Upper lobe of left lung (tissue), 6 donors: ENCODE measurements at regions not wholly inside any gene's neighbourhood (a gene's known extent, or its start where the extent isn't known, plus 50 kb on each side); places are given as distances from the start of the nearest gene placed in this dataset.

Experiments
- ATAC-seq, 2 donors: fragments of 200-7000 bp; cut with Tn5 transposase; one replicate each; pipeline ENCODE4 v1.9.1; 2022; ENCODE audit warnings: mild to moderate bottlenecking in 2 of 2, moderate library complexity in 2 of 2; ENCODE audit not compliant: low FRiP score in 2 of 2
- DNase-seq, 2 donors: peaks; one replicate each; pipeline ENCODE4 v3.0.0-alpha.2; 2019 to 2020
- H3K27ac ChIP-seq, 4 donors: fragments of 200-600 bp; sonication (generic); one replicate each; pipeline ENCODE4 v1.5.1; 2016 to 2019
- H3K27me3 ChIP-seq, 4 donors: fragments of 200-600 bp; sonication (generic); one replicate each; pipeline ENCODE4 v1.5.1; 2017 to 2019
- H3K36me3 ChIP-seq, 4 donors: fragments of 200-600 bp; sonication (generic); one replicate each; pipeline ENCODE4 v1.5.1; 2016 to 2019
- H3K4me1 ChIP-seq, 4 donors: fragments of 200-600 bp; sonication (generic); one replicate each; pipeline ENCODE4 v1.5.1; 2018 to 2019
- H3K4me3 ChIP-seq, 4 donors: fragments of 200-600 bp; sonication (generic); one replicate each; pipeline ENCODE4 v1.5.1; 2017 to 2019; ENCODE audit warnings: mild to moderate bottlenecking in 2 of 4, moderate library complexity in 1 of 4
- H3K9me3 ChIP-seq, 4 donors: fragments of 200-600 bp; sonication (generic); one replicate each; pipeline ENCODE4 v1.5.1; 2018 to 2019
- CTCF ChIP-seq, 6 experiments: fragments of 450-650 bp in 4 of 6; fragments of 200-600 bp in 2 of 6; sonication (generic) in 2 of 6; IDR thresholded peaks; one replicate each; pipeline ENCODE4 v1.5.1; 2016 to 2019; ENCODE audit warnings: antibody characterized with exemption in 6 of 6
- EP300 ChIP-seq, 4 donors: sonication (generic); formaldehyde crosslinking; IDR thresholded peaks; one replicate each; pipeline ENCODE4 v1.5.1; 2017; ENCODE audit warnings: antibody characterized with exemption in 4 of 4, control low read depth in 2 of 4
- POLR2A ChIP-seq, 4 donors: fragments of 450-650 bp; IDR thresholded peaks; one replicate each; pipeline ENCODE4 v1.5.1; 2016 to 2017; ENCODE audit warnings: antibody characterized with exemption in 4 of 4, mild to moderate bottlenecking in 2 of 4
- POLR2AphosphoS5 ChIP-seq, 2 donors: sonication (generic); formaldehyde crosslinking; IDR thresholded peaks; one replicate each; pipeline ENCODE4 v1.5.1; 2017; ENCODE audit warnings: antibody characterized with exemption in 2 of 2
- WGBS, 2 donors: methylation state at CpG; one replicate each; pipeline ENCODE4 v1.1.5; 2017 to 2018; 5-methylcytosine and 5-hydroxymethylcytosine counted together
- donor health status: DM: no; HTN: no; CAD: no; lungs with moderate emphysema.
- donor health status: DM: no; HTN: yes; CAD: no; lungs with severe emphysema.

GRCh38 chr10:117464176-117464575 is 78.4 kb upstream of the EMX2 start:
- DNase-seq: no peak
- Histone ChIP-seq H3K36me3 (no peaks in the 10 kb centered on the region), H3K27me3 (no peaks in the 10 kb centered on the region), H3K9me3 (peaks cover 0 to 6% (median 2%) of the 10 kb centered on the region in 4 donors), H3K27ac (no peak overlapping the region), H3K4me3 (no peak overlapping the region), H3K4me1 (no peaks in the 10 kb centered on the region)
- TF ChIP-seq POLR2A (IDR thresholded peaks at IDR 0.05): no peak
- no peak for TF ChIP-seq EP300 (IDR thresholded peaks at IDR 0.05)
- no peak for TF ChIP-seq CTCF (IDR thresholded peaks at IDR 0.05)
- TF ChIP-seq POLR2AphosphoS5 (IDR thresholded peaks at IDR 0.05): no peak
- 35 to 77% methylated on average over 2 of the region's 2 CpGs for WGBS, 2 donors
- no peak for ATAC-seq

GRCh38 chr10:117463545-117463920 is 79.0 kb upstream of the EMX2 start:
- H3K27me3 ChIP-seq: no peaks in the 10 kb centered on the region
- H3K9me3 ChIP-seq: peaks cover 0 to 6% (median 2%) of the 10 kb centered on the region in 4 donors
- H3K4me3 ChIP-seq: no peak overlapping the region
- no peaks in the 10 kb centered on the region for H3K36me3 ChIP-seq
- no peaks in the 10 kb centered on the region for H3K4me1 ChIP-seq
- ATAC-seq (no peak), DNase-seq (no peak)
- H3K27ac ChIP-seq: no peak overlapping the region
- 73 to 90% methylated on average over 1 of the region's 1 CpG for WGBS, 2 donors
- no peak for TF ChIP-seq CTCF (IDR thresholded peaks at IDR 0.05)
- TF ChIP-seq POLR2A (IDR thresholded peaks at IDR 0.05): no peak
- no peak for TF ChIP-seq POLR2AphosphoS5 (IDR thresholded peaks at IDR 0.05)
- TF ChIP-seq EP300 (IDR thresholded peaks at IDR 0.05): no peak

GRCh38 chr10:117462816-117463544 is 79.6 kb upstream of the EMX2 start:
- H3K4me3 ChIP-seq: no peak overlapping the region
- no peak overlapping the region for H3K27ac ChIP-seq
- H3K27me3 ChIP-seq: no peaks in the 10 kb centered on the region
- WGBS, 2 donors: 88% methylated on average over 1 of the region's 1 CpG; no CpG with 5 or more reads in 1 of the 2 donors
- H3K36me3 ChIP-seq: no peaks in the 10 kb centered on the region
- no peak for ATAC-seq
- TF ChIP-seq CTCF (IDR thresholded peaks at IDR 0.05) (no peak), POLR2A (IDR thresholded peaks at IDR 0.05) (no peak), POLR2AphosphoS5 (IDR thresholded peaks at IDR 0.05) (no peak), EP300 (IDR thresholded peaks at IDR 0.05) (no peak)
- DNase-seq: no peak
- peaks cover 0 to 6% (median 2%) of the 10 kb centered on the region in 4 donors for H3K9me3 ChIP-seq
- H3K4me1 ChIP-seq: no peaks in the 10 kb centered on the region

- H3K9me3 ChIP-seq: peaks cover 0 to 6% (median 2%) of the 10 kb centered on the region in 4 donors
- H3K27me3 ChIP-seq: no peaks in the 10 kb centered on the region
- DNase-seq: peak in 1 of 2 donors; percentile 22
- no peak overlapping the region for H3K4me3 ChIP-seq
- H3K36me3 ChIP-seq: no peaks in the 10 kb centered on the region
- no peak overlapping the region for H3K27ac ChIP-seq
- H3K4me1 ChIP-seq: no peaks in the 10 kb centered on the region
- 49 to 56% methylated on average over 3 to 6 of the region's 6 CpGs for WGBS, 2 donors
- no peak for ATAC-seq
- no peak for TF ChIP-seq EP300 (IDR thresholded peaks at IDR 0.05)
- no peak for TF ChIP-seq POLR2A (IDR thresholded peaks at IDR 0.05)
- peak in 1 of 6 experiments; percentile 10 for TF ChIP-seq CTCF (IDR thresholded peaks at IDR 0.05)
- no peak for TF ChIP-seq POLR2AphosphoS5 (IDR thresholded peaks at IDR 0.05)
These were observed 80.1 kb upstream of the EMX2 start for GRCh38 chr10:117462424-117462792.
